CD4-positive, alpha-beta memory T cell (primary cell): ENCODE measurements at regions not wholly inside any gene's neighbourhood (a gene's known extent, or its start where the extent isn't known, plus 50 kb on each side); places are given as distances from the start of the nearest gene placed in this dataset.

Experiments
- CTCF ChIA-PET: fragments of 350-600 bp; sonication (Branson Sonifier 250); formaldehyde crosslinking; loops from one replicate; lab custom pipeline; 2021; ENCODE audit warnings: inconsistent platforms; ENCODE audit not compliant: partially characterized antibody; lab: Charles Lee
- POLR2A ChIA-PET: fragments of 350-600 bp; sonication (Branson Sonifier 250); formaldehyde crosslinking; loops from one replicate; lab custom pipeline; 2021; ENCODE audit not compliant: partially characterized antibody; lab: Charles Lee
- DNase-seq, 5 donors: peaks; one replicate each; pipeline versions ENCODE4 v3.0.0 to v3.0.0-alpha.2; 2020 to 2022; ENCODE audit warnings: mixed read lengths in 1 of 5
- H3K27ac ChIP-seq: one replicate; pipeline ENCODE4 v1.7.0; 2013; ENCODE audit warnings: low read depth, low read length
- H3K27me3 ChIP-seq: 2 replicates; pipeline ENCODE4 v1.7.0; 2013; ENCODE audit warnings: mild to moderate bottlenecking, low read length, moderate library complexity; ENCODE audit not compliant: insufficient read depth
- H3K36me3 ChIP-seq: 2 replicates; pipeline ENCODE4 v1.7.0; 2013; ENCODE audit warnings: mild to moderate bottlenecking, low read length, moderate library complexity; ENCODE audit not compliant: insufficient read depth
- H3K4me1 ChIP-seq: 2 replicates; pipeline ENCODE4 v1.7.0; 2013; ENCODE audit warnings: mild to moderate bottlenecking, low read length, moderate library complexity; ENCODE audit not compliant: insufficient read depth
- H3K4me3 ChIP-seq, 2 donors: one replicate each; pipeline ENCODE4 v1.7.0; 2013; ENCODE audit warnings: low read length in 2 of 2, mild to moderate bottlenecking in 1 of 2
- H3K9me3 ChIP-seq, 2 donors: one replicate each; pipeline ENCODE4 v1.7.0; 2013; ENCODE audit warnings: low read length in 2 of 2, control low read depth in 1 of 2; ENCODE audit not compliant: control insufficient read depth in 1 of 2
- H3K27ac Mint-ChIP-seq, 7 donors: one replicate each; pipeline ENCODE4 v1.8.0; 2020 to 2021; ENCODE audit warnings: mixed read lengths in 7 of 7, mild to moderate bottlenecking in 6 of 7, inconsistent platforms in 3 of 7, moderate library complexity in 3 of 7
- H3K27me3 Mint-ChIP-seq, 2 donors: one replicate each; pipeline ENCODE4 v1.8.0; 2020 to 2021; ENCODE audit warnings: mixed read lengths in 2 of 2
- H3K36me3 Mint-ChIP-seq, 2 donors: one replicate each; pipeline ENCODE4 v1.8.0; 2020 to 2021; ENCODE audit warnings: mixed read lengths in 2 of 2, inconsistent platforms in 1 of 2, mild to moderate bottlenecking in 1 of 2
- H3K4me1 Mint-ChIP-seq, 4 donors: one replicate each; pipeline ENCODE4 v1.8.0; 2020 to 2021; ENCODE audit warnings: mixed read lengths in 4 of 4, mild to moderate bottlenecking in 1 of 4
- H3K4me3 Mint-ChIP-seq, 8 donors: one replicate each; pipeline ENCODE4 v1.8.0; 2020 to 2021; ENCODE audit warnings: mixed read lengths in 8 of 8, mild to moderate bottlenecking in 7 of 8, moderate library complexity in 6 of 8, inconsistent platforms in 3 of 8
- H3K9me3 Mint-ChIP-seq, 8 donors: one replicate each; pipeline ENCODE4 v1.8.0; 2020 to 2021; ENCODE audit warnings: mixed read lengths in 8 of 8, mild to moderate bottlenecking in 5 of 8, inconsistent platforms in 3 of 8, moderate library complexity in 1 of 8
- intact Hi-C: fragments of 100-400 bp; cut with micrococcal nuclease; formaldehyde crosslinking; loops from one replicate; pipeline ENCODE4 v1.15.1; 2023

DNA sequence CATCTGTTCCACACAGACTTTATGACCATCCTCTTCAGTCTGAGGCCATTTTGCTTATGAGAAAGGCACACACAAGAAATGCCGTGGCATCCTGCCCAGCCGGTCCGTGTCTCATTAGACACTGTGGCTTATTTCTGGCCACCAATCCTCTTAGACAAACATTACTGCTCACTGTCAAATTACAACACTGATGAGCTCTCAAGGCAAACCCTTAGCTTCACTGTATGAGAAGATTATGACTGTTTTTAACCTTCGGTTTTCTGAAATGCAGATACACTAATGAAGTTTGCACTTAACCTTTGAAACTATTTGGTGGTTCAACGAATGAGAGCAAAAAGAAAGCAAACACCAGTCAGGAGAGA is 50.5 kb upstream of the DST start:
- no peaks in the 10 kb centered on the region for H3K9me3 ChIP-seq
- no peak overlapping the region for H3K4me3 ChIP-seq
- intact Hi-C loops, result no loop called here
- H3K9me3 Mint-ChIP-seq, result peaks cover 0 to 1% (median 0%) of the 10 kb centered on the region in 8 donors
- no peaks in the 10 kb centered on the region for H3K36me3 ChIP-seq
- H3K27me3 Mint-ChIP-seq, result no peaks in the 10 kb centered on the region
- POLR2A ChIA-PET, result no interaction called here
- no peak overlapping the region for H3K4me3 Mint-ChIP-seq
- no peaks in the 10 kb centered on the region for H3K4me1 ChIP-seq
- H3K27ac Mint-ChIP-seq, result no peak overlapping the region
- H3K27ac ChIP-seq, result no peak overlapping the region
- no peaks in the 10 kb centered on the region for H3K4me1 Mint-ChIP-seq
- H3K27me3 ChIP-seq, result no peaks in the 10 kb centered on the region
- DNase-seq, result no peak
- CTCF ChIA-PET, result no interaction called here
- no peaks in the 10 kb centered on the region for H3K36me3 Mint-ChIP-seq

DNA sequence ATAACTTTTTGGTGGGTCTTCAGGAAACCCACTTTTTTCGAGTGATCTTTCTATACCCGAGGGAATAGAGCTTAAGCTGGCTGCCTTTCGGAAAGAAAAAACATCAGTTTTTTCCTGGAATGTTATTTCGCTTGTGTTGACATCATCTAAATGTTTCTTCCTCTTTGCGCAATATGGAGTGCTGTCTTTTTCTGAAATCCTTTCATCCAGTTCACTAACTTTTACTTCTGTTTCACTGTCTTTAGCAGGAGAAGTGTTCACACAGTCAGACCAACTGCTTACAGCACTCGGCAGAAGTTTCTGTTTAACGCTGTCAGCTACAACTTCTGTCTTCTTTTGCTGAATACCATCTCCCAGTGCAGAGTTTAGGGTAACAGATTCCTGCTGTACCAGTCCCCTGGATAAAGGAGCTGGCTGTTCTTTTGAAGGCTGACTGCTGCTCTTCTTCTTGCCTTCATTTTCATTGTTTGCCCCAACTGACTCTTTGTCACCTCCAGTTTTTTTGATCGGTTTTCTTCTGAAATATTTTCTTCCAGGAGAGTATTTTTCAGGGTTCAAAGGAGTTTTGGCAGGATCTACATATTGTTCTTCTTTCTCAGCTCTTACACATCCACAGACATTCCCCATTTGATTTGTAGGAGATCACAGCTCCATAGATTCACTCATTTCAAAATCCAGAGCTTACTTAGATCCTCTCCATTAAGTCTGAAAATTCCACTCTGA is 50.0 kb upstream of the DST start:
- Histone ChIP-seq H3K36me3 (no peaks in the 10 kb centered on the region), H3K4me3 (no peak overlapping the region), H3K27ac (no peak overlapping the region), H3K4me1 (no peaks in the 10 kb centered on the region), H3K9me3 (no peaks in the 10 kb centered on the region), H3K27me3 (no peaks in the 10 kb centered on the region)
- ChIA-PET CTCF (no interaction called here), POLR2A (no interaction called here)
- no peaks in the 10 kb centered on the region for H3K4me1 Mint-ChIP-seq
- intact Hi-C loops, result no loop called here
- H3K4me3 Mint-ChIP-seq, result no peak overlapping the region
- H3K9me3 Mint-ChIP-seq, result peaks cover 0 to 1% (median 0%) of the 10 kb centered on the region in 8 donors
- no peak for DNase-seq
- no peaks in the 10 kb centered on the region for H3K27me3 Mint-ChIP-seq
- no peak overlapping the region for H3K27ac Mint-ChIP-seq
- H3K36me3 Mint-ChIP-seq, result no peaks in the 10 kb centered on the region
